ENCODE measurements at regions not wholly inside any gene's neighbourhood (a gene's known extent, or its start where the extent isn't known, plus 50 kb on each side); places are given as distances from the start of the nearest gene placed in this dataset.

DNA sequence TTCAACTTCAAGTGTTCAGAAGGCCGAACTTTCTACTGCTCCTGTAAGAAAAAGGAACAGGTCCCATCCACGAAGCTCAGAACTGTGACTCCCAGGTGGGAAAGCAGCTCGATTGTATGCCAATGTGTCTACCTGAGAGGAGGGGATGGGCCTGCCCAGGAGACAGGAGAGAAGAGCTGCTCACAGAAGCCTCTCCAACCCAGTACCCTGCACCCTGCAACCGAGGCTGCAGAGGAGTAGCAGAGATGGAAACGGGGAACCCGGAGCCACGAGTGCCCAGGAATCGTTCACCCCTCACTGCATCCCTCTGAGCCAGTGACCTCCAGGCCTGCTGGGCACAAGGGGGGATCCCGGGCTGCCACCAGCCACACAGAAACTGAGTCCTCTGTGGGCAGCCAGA lies 86.5 kb upstream of the PRR23E start:
- ATAC-seq (no peak), FAIRE-seq (no peak), DNase-seq (ENCODE audit: low read depth in 1 of 2, low spot score in 1 of 2) (no peak)
- no peaks in the 10 kb centered on the region for H3K4me1 ChIP-seq
- H3K9me3 ChIP-seq, result no peaks in the 10 kb centered on the region; the same call in 2 of the 3 replicates
- 52% methylated on average over 8 of the region's 9 CpGs for WGBS (ENCODE audit: missing lambda C conversion rate)
- no peak overlapping the region for H3K4me3 ChIP-seq
- H3K27ac ChIP-seq, result no peak overlapping the region
- CTCF ChIA-PET, result no interaction called here
- no peak overlapping the region for H3K4me2 ChIP-seq
- POLR2A ChIA-PET, result no interaction called here
- TF ChIP-seq HEYL (CRISPR knock-in tag; IDR thresholded peaks at IDR 0.05) (no peak), CBX2 (IDR thresholded peaks at IDR 0.05; ENCODE audit: borderline replicate concordance, low read depth) (no peak), NPAS2 (CRISPR knock-in tag; IDR thresholded peaks at IDR 0.05; ENCODE audit: borderline replicate concordance) (no peak), HDAC2 (IDR thresholded peaks at IDR 0.05) (no peak), HOXB5 (CRISPR knock-in tag; IDR thresholded peaks at IDR 0.05) (no peak), RNF2 (IDR thresholded peaks at IDR 0.05; ENCODE audit: borderline replicate concordance, low read depth) (no peak), MAZ (IDR thresholded peaks at IDR 0.05; ENCODE audit: borderline replicate concordance, low read depth, low read length) (no peak), POLR2AphosphoS2 (conservative IDR thresholded peaks at IDR 0.05; ENCODE audit: low read length) (no peak), HOXA7 (CRISPR knock-in tag; IDR thresholded peaks at IDR 0.05) (no peak), ZC3H11A (IDR thresholded peaks at IDR 0.05) (no peak), NFE2L2 (conservative IDR thresholded peaks at IDR 0.05; ENCODE audit: low read length) (no peak), KDM1A (IDR thresholded peaks at IDR 0.05; ENCODE audit: low read depth) (no peak), ESRRA (IDR thresholded peaks at IDR 0.05; ENCODE audit: borderline replicate concordance, low read length) (no peak), GATA3 (IDR thresholded peaks at IDR 0.05; ENCODE audit: borderline replicate concordance) (no peak), FOXS1 (CRISPR knock-in tag; IDR thresholded peaks at IDR 0.05) (no peak), RFX5 (IDR thresholded peaks at IDR 0.05) (no peak), JUN (IDR thresholded peaks at IDR 0.05) (no peak)
- TF ChIP-seq, protein P1, sequence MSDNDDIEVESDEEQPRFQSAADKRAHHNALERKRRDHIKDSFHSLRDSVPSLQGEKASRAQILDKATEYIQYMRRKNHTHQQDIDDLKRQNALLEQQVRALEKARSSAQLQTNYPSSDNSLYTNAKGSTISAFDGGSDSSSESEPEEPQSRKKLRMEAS (IDR thresholded peaks at IDR 0.05), result no peak

DNA sequence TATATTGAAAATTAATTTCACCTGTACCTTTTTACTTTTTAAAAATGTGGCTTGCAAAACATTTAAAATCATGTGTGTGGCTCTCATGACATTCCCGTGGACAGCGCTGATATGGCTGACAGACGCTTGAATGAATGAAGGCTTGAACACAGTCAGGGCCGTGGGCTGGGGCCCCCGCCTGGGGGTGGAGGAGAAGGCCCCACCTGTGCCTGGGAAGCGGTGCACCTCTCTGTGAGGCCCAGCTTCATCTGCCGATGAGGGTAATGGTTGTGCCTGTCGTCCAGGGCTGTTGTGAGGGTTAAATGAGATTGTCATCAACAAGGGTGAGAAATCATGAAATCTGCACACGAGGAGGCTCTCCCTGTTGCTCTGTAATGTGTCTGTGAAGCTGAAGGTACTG lies 85.9 kb upstream of the PRR23E start:
- ATAC-seq (no peak), FAIRE-seq (no peak), DNase-seq (ENCODE audit: low read depth in 1 of 2, low spot score in 1 of 2) (no peak)
- ChIA-PET POLR2A (no interaction called here), CTCF (no interaction called here)
- no peak for TF ChIP-seq POLR2AphosphoS2 (conservative IDR thresholded peaks at IDR 0.05; ENCODE audit: low read length)
- TF ChIP-seq HDAC2 (IDR thresholded peaks at IDR 0.05), result no peak
- no peak for TF ChIP-seq EHF (CRISPR knock-in tag; IDR thresholded peaks at IDR 0.05)
- TF ChIP-seq ZSCAN20 (CRISPR knock-in tag; IDR thresholded peaks at IDR 0.05), result no peak
- no peak for TF ChIP-seq KDM1A (IDR thresholded peaks at IDR 0.05; ENCODE audit: low read depth)
- no peak overlapping the region for H3K4me3 ChIP-seq
- H3K9me3 ChIP-seq, result peaks cover 5% of the 10 kb centered on the region; the same call in 2 of the 3 replicates
- H3K27ac ChIP-seq, result no peak overlapping the region
- 50% methylated on average over 7 of the region's 9 CpGs for WGBS (ENCODE audit: missing lambda C conversion rate)
- H3K4me1 ChIP-seq, result no peaks in the 10 kb centered on the region
- H3K4me2 ChIP-seq, result no peak overlapping the region

DNA sequence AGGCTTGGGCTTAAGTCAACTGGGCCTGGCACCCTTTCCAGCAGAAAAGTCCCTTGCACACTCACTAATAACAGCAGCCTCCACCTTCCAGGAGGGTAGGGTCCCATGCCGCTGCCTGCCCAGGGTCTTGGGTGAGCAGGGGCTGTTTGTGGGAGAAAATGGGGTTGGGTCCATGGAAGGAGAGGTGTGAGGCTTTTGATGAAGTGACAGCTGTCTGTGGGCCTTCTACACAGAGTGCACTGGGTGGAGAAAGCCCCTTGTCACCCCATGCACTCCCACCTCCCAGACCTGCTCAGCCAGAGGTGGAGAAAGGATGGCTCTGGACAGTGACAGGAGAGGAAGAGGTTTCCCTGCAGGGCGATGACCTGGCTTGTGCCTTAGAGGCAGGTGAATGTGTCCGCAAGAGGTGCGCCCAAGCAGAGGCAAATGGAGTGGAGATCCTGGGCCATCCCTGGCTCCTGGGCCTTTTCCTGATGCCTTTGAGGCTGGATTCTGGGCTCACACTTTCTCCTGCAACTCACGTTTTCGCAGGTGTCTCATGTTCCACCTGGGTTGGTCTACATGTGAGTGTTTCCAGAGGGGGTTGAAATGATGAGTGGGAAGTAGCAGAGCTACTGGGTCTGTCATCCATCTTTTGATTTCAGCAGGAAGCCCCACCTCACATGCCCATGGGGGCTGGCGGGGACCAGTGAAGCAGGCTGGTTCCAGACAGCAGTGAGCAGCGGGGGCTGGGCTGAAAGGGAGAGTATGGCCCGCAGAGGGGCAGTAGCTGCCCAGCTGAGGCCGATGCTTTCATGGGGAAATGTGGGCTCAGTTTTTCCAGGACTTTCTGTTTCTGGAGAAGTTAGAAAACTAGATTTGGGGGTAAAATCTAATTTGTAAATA lies 85.2 kb upstream of the PRR23E start:
- Histone ChIP-seq H3K4me2 (no peak overlapping the region), H3K9me3 (peaks cover 12% of the 10 kb centered on the region; the same call in 2 of the 3 replicates), H3K4me3 (no peak overlapping the region), H3K27ac (no peak overlapping the region), H3K4me1 (no peaks in the 10 kb centered on the region)
- WGBS (ENCODE audit: missing lambda C conversion rate), result 46% methylated on average over 10 of the region's 10 CpGs
- FAIRE-seq (no peak), DNase-seq (ENCODE audit: low read depth in 1 of 2, low spot score in 1 of 2) (no peak), ATAC-seq (no peak)
- TF ChIP-seq KDM1A (IDR thresholded peaks at IDR 0.05; ENCODE audit: low read depth) (no peak), RNF2 (IDR thresholded peaks at IDR 0.05; ENCODE audit: borderline replicate concordance, low read depth) (no peak)
- TF ChIP-seq, protein P2, sequence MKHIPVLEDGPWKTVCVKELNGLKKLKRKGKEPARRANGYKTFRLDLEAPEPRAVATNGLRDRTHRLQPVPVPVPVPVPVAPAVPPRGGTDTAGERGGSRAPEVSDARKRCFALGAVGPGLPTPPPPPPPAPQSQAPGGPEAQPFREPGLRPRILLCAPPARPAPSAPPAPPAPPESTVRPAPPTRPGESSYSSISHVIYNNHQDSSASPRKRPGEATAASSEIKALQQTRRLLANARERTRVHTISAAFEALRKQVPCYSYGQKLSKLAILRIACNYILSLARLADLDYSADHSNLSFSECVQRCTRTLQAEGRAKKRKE (CRISPR knock-in tag; IDR thresholded peaks at IDR 0.05; ENCODE audit: low read depth), result no peak
- TF ChIP-seq, protein P3, sequence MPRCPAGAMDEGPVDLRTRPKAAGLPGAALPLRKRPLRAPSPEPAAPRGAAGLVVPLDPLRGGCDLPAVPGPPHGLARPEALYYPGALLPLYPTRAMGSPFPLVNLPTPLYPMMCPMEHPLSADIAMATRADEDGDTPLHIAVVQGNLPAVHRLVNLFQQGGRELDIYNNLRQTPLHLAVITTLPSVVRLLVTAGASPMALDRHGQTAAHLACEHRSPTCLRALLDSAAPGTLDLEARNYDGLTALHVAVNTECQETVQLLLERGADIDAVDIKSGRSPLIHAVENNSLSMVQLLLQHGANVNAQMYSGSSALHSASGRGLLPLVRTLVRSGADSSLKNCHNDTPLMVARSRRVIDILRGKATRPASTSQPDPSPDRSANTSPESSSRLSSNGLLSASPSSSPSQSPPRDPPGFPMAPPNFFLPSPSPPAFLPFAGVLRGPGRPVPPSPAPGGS (IDR thresholded peaks at IDR 0.05), result no peak
- TF ChIP-seq, protein P4, sequence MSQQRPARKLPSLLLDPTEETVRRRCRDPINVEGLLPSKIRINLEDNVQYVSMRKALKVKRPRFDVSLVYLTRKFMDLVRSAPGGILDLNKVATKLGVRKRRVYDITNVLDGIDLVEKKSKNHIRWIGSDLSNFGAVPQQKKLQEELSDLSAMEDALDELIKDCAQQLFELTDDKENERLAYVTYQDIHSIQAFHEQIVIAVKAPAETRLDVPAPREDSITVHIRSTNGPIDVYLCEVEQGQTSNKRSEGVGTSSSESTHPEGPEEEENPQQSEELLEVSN (IDR thresholded peaks at IDR 0.05; ENCODE audit: borderline replicate concordance, low read depth), result no peak
- POLR2A ChIA-PET, result no interaction called here
- CTCF ChIA-PET, result no interaction called here

All from A549 (cell line).